ENCODE measurements at regions not wholly inside any gene's neighbourhood (a gene's known extent, or its start where the extent isn't known, plus 50 kb on each side); places are given as distances from the start of the nearest gene placed in this dataset.

DNA sequence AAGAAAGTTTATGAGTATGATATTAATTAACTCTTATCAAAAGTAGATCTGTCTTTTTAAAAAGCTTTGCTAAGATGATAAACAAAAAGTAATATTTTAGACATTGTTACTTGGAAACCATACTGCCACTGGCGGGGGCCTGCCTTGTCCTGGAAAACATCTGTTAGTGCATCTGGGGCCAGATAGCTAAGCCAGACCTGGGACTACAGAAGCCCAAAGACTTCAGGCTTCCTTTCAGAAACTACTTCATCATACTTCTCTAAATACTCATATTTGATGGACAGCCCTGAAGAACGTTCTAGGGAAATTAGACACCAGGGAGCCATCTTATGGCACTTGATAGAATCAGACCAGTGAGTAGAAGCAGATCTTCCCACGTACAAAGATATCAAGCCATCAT lies 795.4 kb upstream of the SEMA6D start:
- TF ChIP-seq JUN (CRISPR knock-in tag; IDR thresholded peaks at IDR 0.05) (no peak), FOXJ3 (CRISPR knock-in tag; IDR thresholded peaks at IDR 0.05; ENCODE audit: borderline replicate concordance) (no peak), EMX1 (CRISPR knock-in tag; IDR thresholded peaks at IDR 0.05) (no peak), ZNF263 (CRISPR knock-in tag; IDR thresholded peaks at IDR 0.05; ENCODE audit: low read depth) (no peak), CREM (CRISPR knock-in tag; IDR thresholded peaks at IDR 0.05) (no peak), ZNF232 (CRISPR knock-in tag; IDR thresholded peaks at IDR 0.05) (no peak), FOXP1 (CRISPR knock-in tag; IDR thresholded peaks at IDR 0.05; ENCODE audit: borderline replicate concordance) (no peak), NR1H2 (CRISPR knock-in tag; IDR thresholded peaks at IDR 0.05) (no peak), CREB1 (CRISPR knock-in tag; IDR thresholded peaks at IDR 0.05) (no peak), ZNF219 (CRISPR knock-in tag; IDR thresholded peaks at IDR 0.05; ENCODE audit: borderline replicate concordance) (no peak), TEAD4 (CRISPR knock-in tag; IDR thresholded peaks at IDR 0.05) (no peak), NR2C2 (CRISPR knock-in tag; IDR thresholded peaks at IDR 0.05) (no peak), NFE2L1 (CRISPR knock-in tag; IDR thresholded peaks at IDR 0.05) (no peak), TEAD1 (CRISPR knock-in tag; IDR thresholded peaks at IDR 0.05) (no peak)
- TF ChIP-seq, protein P1, sequence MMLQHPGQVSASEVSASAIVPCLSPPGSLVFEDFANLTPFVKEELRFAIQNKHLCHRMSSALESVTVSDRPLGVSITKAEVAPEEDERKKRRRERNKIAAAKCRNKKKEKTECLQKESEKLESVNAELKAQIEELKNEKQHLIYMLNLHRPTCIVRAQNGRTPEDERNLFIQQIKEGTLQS (CRISPR knock-in tag; conservative IDR thresholded peaks at IDR 0.05), result no peak
- TF ChIP-seq, protein P2, sequence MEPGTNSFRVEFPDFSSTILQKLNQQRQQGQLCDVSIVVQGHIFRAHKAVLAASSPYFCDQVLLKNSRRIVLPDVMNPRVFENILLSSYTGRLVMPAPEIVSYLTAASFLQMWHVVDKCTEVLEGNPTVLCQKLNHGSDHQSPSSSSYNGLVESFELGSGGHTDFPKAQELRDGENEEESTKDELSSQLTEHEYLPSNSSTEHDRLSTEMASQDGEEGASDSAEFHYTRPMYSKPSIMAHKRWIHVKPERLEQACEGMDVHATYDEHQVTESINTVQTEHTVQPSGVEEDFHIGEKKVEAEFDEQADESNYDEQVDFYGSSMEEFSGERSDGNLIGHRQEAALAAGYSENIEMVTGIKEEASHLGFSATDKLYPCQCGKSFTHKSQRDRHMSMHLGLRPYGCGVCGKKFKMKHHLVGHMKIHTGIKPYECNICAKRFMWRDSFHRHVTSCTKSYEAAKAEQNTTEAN (CRISPR knock-in tag; IDR thresholded peaks at IDR 0.05), result no peak
- TF ChIP-seq, protein P3, sequence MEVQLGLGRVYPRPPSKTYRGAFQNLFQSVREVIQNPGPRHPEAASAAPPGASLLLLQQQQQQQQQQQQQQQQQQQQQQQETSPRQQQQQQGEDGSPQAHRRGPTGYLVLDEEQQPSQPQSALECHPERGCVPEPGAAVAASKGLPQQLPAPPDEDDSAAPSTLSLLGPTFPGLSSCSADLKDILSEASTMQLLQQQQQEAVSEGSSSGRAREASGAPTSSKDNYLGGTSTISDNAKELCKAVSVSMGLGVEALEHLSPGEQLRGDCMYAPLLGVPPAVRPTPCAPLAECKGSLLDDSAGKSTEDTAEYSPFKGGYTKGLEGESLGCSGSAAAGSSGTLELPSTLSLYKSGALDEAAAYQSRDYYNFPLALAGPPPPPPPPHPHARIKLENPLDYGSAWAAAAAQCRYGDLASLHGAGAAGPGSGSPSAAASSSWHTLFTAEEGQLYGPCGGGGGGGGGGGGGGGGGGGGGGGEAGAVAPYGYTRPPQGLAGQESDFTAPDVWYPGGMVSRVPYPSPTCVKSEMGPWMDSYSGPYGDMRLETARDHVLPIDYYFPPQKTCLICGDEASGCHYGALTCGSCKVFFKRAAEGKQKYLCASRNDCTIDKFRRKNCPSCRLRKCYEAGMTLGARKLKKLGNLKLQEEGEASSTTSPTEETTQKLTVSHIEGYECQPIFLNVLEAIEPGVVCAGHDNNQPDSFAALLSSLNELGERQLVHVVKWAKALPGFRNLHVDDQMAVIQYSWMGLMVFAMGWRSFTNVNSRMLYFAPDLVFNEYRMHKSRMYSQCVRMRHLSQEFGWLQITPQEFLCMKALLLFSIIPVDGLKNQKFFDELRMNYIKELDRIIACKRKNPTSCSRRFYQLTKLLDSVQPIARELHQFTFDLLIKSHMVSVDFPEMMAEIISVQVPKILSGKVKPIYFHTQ (CRISPR knock-in tag; IDR thresholded peaks at IDR 0.05), result no peak
- TF ChIP-seq, protein P4, sequence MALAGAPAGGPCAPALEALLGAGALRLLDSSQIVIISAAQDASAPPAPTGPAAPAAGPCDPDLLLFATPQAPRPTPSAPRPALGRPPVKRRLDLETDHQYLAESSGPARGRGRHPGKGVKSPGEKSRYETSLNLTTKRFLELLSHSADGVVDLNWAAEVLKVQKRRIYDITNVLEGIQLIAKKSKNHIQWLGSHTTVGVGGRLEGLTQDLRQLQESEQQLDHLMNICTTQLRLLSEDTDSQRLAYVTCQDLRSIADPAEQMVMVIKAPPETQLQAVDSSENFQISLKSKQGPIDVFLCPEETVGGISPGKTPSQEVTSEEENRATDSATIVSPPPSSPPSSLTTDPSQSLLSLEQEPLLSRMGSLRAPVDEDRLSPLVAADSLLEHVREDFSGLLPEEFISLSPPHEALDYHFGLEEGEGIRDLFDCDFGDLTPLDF (CRISPR knock-in tag; IDR thresholded peaks at IDR 0.05), result no peak
- TF ChIP-seq, protein P5, sequence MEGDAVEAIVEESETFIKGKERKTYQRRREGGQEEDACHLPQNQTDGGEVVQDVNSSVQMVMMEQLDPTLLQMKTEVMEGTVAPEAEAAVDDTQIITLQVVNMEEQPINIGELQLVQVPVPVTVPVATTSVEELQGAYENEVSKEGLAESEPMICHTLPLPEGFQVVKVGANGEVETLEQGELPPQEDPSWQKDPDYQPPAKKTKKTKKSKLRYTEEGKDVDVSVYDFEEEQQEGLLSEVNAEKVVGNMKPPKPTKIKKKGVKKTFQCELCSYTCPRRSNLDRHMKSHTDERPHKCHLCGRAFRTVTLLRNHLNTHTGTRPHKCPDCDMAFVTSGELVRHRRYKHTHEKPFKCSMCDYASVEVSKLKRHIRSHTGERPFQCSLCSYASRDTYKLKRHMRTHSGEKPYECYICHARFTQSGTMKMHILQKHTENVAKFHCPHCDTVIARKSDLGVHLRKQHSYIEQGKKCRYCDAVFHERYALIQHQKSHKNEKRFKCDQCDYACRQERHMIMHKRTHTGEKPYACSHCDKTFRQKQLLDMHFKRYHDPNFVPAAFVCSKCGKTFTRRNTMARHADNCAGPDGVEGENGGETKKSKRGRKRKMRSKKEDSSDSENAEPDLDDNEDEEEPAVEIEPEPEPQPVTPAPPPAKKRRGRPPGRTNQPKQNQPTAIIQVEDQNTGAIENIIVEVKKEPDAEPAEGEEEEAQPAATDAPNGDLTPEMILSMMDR (IDR thresholded peaks at IDR 0.05), result no peak
- TF ChIP-seq, protein P6, sequence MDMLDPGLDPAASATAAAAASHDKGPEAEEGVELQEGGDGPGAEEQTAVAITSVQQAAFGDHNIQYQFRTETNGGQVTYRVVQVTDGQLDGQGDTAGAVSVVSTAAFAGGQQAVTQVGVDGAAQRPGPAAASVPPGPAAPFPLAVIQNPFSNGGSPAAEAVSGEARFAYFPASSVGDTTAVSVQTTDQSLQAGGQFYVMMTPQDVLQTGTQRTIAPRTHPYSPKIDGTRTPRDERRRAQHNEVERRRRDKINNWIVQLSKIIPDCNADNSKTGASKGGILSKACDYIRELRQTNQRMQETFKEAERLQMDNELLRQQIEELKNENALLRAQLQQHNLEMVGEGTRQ (CRISPR knock-in tag; IDR thresholded peaks at IDR 0.05), result no peak
- no peaks in the 10 kb centered on the region for H3K9me3 Mint-ChIP-seq
- H3K4me1 Mint-ChIP-seq, result no peaks in the 10 kb centered on the region
- ATAC-seq (no peak), DNase-seq (ENCODE audit: low spot score) (no peak)
- ChIA-PET CTCF (no interaction called here), POLR2A (no interaction called here)
- no peaks in the 10 kb centered on the region for H3K27me3 Mint-ChIP-seq (ENCODE audit: low read depth)
- H3K27ac Mint-ChIP-seq, result no peak overlapping the region
- H3K4me3 Mint-ChIP-seq, result no peak overlapping the region
- no peaks in the 10 kb centered on the region for H3K36me3 Mint-ChIP-seq

All from WTC11 (cell line).